ENCODE measurements at regions not wholly inside any gene's neighbourhood (a gene's known extent, or its start where the extent isn't known, plus 50 kb on each side); places are given as distances from the start of the nearest gene placed in this dataset.

DNA sequence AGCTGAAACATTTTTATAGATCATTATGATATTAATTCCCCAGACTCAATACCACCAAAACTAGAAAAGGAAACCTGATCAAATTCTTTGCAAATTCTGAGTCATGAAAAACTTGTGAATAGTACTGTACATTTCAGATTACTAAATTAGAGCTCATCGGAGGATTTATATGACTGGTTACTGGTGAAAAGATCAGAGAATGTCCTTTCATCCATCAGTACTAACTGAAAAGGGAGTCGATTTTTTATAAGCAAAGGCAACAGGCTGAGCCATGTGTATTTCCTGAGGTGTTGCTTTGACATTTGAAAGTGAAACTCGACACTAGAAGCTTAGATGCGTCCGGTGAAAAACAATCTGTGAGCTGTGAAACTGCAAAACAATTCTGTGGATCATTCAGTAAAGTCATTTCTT lies 155.7 kb downstream of the TNFSF18 start:
- Histone ChIP-seq H3K4me1 (ENCODE audit: insufficient read depth, low read length) (0 out of 2 replicates have a peak, but pooled peaks cover 2% of the 10 kb centered on the region), H3K9ac (ENCODE audit: low read depth, low read length) (no peak overlapping the region), H3K9me3 (ENCODE audit: insufficient read depth, low read depth, low read length) (no peaks in the 10 kb centered on the region), H3K4me3 (ENCODE audit: low read length) (no peak overlapping the region), H3K36me3 (ENCODE audit: insufficient read depth, low read length) (no peaks in the 10 kb centered on the region), H3K27ac (ENCODE audit: low read depth, low read length) (no peak overlapping the region), H3K27me3 (ENCODE audit: insufficient read depth, low read length) (no peaks in the 10 kb centered on the region)
- WGBS: 86% methylated on average over 5 of the region's 5 CpGs

DNA sequence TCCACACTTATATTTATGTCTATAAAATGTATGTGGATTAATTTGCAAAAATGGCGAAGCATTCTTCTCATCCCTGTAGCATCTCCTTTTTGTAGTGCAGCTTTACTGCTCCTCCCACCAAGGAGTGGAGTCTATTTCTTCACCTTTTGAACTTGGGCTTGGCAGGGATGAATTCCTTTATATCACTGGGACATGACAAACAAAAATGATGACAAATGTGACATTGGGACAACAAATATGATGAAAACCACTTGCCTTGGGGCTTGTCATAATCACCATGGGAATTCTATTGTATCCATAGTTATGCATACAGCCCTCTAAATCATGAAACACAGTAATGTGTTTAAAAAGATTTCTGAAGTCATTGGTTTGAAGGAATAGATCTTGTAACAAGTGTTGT lies 155.0 kb downstream of the TNFSF18 start:
- Histone ChIP-seq H3K4me3 (ENCODE audit: low read length) (no peak overlapping the region), H3K27ac (ENCODE audit: low read depth, low read length) (no peak overlapping the region), H3K9ac (ENCODE audit: low read depth, low read length) (no peak overlapping the region), H3K4me1 (ENCODE audit: insufficient read depth, low read length) (0 out of 2 replicates have a peak, but pooled peaks cover 2% of the 10 kb centered on the region), H3K36me3 (ENCODE audit: insufficient read depth, low read length) (no peaks in the 10 kb centered on the region), H3K9me3 (ENCODE audit: insufficient read depth, low read depth, low read length) (no peaks in the 10 kb centered on the region), H3K27me3 (ENCODE audit: insufficient read depth, low read length) (no peaks in the 10 kb centered on the region)
- no CpG with 5 or more reads among the region's 1 CpG for whole genome bisulfite sequencing

DNA sequence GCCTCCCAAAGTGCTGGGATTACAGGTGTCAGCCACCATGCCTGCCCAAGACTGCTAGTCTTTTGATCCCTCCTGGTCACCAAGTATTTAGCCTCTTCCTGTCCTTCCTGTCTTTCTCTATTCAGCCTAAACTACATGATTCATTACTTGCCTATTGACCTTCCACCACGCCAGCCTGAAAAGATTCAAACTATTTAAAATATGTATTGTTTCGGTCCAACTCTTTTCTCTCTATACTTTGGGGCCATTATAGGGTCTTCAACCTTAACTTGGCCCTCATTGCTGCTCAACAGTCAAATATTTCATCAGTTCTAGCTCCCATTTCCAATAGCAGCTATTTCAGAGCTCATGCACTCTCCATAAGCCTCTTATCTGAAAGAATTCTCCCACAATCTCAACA lies 153.0 kb downstream of the TNFSF18 start:
- Histone ChIP-seq H3K4me3 (ENCODE audit: low read length) (no peak overlapping the region), H3K4me1 (ENCODE audit: insufficient read depth, low read length) (0 out of 2 replicates have a peak, but pooled peaks cover 2% of the 10 kb centered on the region), H3K9me3 (ENCODE audit: insufficient read depth, low read depth, low read length) (no peaks in the 10 kb centered on the region), H3K36me3 (ENCODE audit: insufficient read depth, low read length) (no peaks in the 10 kb centered on the region), H3K9ac (ENCODE audit: low read depth, low read length) (no peak overlapping the region), H3K27me3 (ENCODE audit: insufficient read depth, low read length) (no peaks in the 10 kb centered on the region), H3K27ac (ENCODE audit: low read depth, low read length) (no peak overlapping the region)
- WGBS: 96% methylated on average over 2 of the region's 2 CpGs

DNA sequence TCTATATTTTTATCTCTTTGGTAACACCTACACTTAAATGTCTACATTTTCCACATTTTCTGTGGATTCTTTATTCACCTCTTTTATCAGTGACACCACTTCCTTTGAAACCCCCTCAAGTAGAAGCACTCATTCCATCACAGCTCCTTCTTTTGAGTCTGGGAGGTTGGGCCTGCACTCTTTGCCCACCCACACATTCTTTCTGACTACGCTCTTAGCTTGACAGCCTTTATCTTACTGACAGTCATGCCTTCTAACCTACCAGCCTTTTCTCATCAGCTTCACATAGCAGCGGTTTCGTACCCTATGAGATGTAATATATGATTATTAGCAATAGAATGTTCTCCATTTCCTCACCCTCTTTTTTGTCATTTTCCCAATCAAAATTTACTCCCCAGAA lies 151.9 kb downstream of the TNFSF18 start:
- H3K9ac ChIP-seq (ENCODE audit: low read depth, low read length): no peak overlapping the region
- H3K27me3 ChIP-seq (ENCODE audit: insufficient read depth, low read length): no peaks in the 10 kb centered on the region
- H3K27ac ChIP-seq (ENCODE audit: low read depth, low read length): no peak overlapping the region
- 87% methylated on average over 1 of the region's 3 CpGs for WGBS
- H3K4me3 ChIP-seq (ENCODE audit: low read length): no peak overlapping the region
- H3K9me3 ChIP-seq (ENCODE audit: insufficient read depth, low read depth, low read length): no peaks in the 10 kb centered on the region
- no peaks in the 10 kb centered on the region for H3K36me3 ChIP-seq (ENCODE audit: insufficient read depth, low read length)
- H3K4me1 ChIP-seq (ENCODE audit: insufficient read depth, low read length): 0 out of 2 replicates have a peak, but pooled peaks cover 2% of the 10 kb centered on the region

DNA sequence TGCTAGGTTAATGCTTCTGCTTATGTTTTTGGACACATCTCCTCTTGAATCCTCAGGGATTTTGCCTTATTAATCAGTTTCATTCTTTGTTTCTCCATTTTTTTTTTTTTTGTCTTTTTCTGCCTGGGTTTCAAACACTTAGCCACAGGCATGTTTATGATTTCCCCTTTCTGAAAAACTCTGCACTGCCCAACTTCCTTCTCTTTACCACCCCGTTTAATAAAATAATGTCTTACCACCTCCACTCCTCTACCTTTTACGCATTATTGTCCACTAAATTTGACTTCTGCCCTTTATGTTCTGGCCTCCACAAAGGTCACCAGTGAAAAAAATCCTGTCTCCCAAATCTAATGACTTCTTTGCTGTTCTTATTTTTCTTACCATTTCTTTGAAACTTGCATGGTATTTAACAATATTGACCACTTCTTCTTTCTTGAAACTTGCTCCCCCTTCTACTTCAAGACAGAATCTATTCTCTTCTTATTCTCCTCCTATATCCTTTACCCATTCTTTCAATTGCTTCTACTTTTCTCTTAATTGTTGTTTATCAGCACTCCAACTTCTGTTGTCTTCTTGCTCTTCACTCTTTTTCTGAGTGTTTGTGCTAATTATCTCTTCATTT lies 150.3 kb downstream of the TNFSF18 start:
- no peaks in the 10 kb centered on the region for H3K9me3 ChIP-seq (ENCODE audit: insufficient read depth, low read depth, low read length)
- no peaks in the 10 kb centered on the region for H3K27me3 ChIP-seq (ENCODE audit: insufficient read depth, low read length)
- no peak overlapping the region for H3K4me3 ChIP-seq (ENCODE audit: low read length)
- 94% methylated on average over 2 of the region's 2 CpGs for WGBS
- H3K27ac ChIP-seq (ENCODE audit: low read depth, low read length): no peak overlapping the region
- no peaks in the 10 kb centered on the region for H3K36me3 ChIP-seq (ENCODE audit: insufficient read depth, low read length)
- H3K4me1 ChIP-seq (ENCODE audit: insufficient read depth, low read length): no peaks in the 10 kb centered on the region
- H3K9ac ChIP-seq (ENCODE audit: low read depth, low read length): no peak overlapping the region

DNA sequence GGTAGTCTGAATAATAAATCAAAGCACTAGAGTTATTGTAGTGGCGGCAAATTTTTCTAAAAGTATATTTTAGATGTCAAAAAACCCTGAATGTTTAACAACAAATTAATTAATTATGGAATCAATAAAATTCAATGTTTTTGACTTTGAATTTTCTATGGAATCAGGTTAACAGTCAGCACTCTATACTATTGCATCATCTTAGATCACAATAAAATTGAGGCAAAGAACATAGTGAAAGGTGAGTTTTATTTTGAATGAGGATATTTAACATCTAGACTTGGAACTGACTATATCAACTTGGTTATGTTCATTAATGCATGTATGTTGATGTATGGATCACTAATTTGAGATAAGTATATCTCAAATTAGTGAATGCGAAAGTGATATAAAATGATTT lies 148.5 kb downstream of the TNFSF18 start:
- H3K4me1 ChIP-seq (ENCODE audit: insufficient read depth, low read length): no peaks in the 10 kb centered on the region
- H3K27me3 ChIP-seq (ENCODE audit: insufficient read depth, low read length): no peaks in the 10 kb centered on the region
- no peaks in the 10 kb centered on the region for H3K36me3 ChIP-seq (ENCODE audit: insufficient read depth, low read length)
- no peak overlapping the region for H3K4me3 ChIP-seq (ENCODE audit: low read length)
- no peaks in the 10 kb centered on the region for H3K9me3 ChIP-seq (ENCODE audit: insufficient read depth, low read depth, low read length)
- no peak overlapping the region for H3K27ac ChIP-seq (ENCODE audit: low read depth, low read length)
- WGBS: 100% methylated on average over 1 of the region's 2 CpGs
- no peak overlapping the region for H3K9ac ChIP-seq (ENCODE audit: low read depth, low read length)

DNA sequence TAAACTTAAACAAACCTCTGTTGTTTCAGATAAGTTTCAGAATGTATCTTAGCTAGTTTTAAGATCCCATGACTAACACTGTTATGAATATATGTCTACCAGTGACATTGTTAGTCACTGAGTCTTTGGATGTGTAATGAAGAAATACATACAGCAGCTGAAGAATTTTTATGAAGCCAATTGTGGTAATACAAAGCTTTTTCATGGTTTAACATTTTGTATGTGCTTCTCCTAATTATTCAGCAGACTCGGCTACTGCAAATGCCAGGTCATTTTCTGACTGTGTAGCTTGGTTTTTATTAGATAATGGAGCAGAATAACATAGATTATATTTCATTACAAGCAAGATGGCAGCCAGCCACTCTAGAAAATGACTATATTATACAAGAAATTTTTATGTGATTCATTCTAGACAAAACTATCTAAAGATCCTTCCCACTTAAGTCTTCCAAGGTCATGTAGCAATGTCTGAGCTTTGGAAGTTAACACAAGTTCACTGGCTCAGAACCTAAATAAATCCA lies 147.8 kb downstream of the TNFSF18 start:
- 86% methylated on average over 1 of the region's 1 CpG for WGBS
- no peaks in the 10 kb centered on the region for H3K36me3 ChIP-seq (ENCODE audit: insufficient read depth, low read length)
- no peak overlapping the region for H3K9ac ChIP-seq (ENCODE audit: low read depth, low read length)
- no peaks in the 10 kb centered on the region for H3K27me3 ChIP-seq (ENCODE audit: insufficient read depth, low read length)
- 0 out of 2 replicates have a peak, but pooled peaks cover 4% of the 10 kb centered on the region for H3K9me3 ChIP-seq (ENCODE audit: insufficient read depth, low read depth, low read length)
- no peaks in the 10 kb centered on the region for H3K4me1 ChIP-seq (ENCODE audit: insufficient read depth, low read length)
- no peak overlapping the region for H3K4me3 ChIP-seq (ENCODE audit: low read length)
- no peak overlapping the region for H3K27ac ChIP-seq (ENCODE audit: low read depth, low read length)

DNA sequence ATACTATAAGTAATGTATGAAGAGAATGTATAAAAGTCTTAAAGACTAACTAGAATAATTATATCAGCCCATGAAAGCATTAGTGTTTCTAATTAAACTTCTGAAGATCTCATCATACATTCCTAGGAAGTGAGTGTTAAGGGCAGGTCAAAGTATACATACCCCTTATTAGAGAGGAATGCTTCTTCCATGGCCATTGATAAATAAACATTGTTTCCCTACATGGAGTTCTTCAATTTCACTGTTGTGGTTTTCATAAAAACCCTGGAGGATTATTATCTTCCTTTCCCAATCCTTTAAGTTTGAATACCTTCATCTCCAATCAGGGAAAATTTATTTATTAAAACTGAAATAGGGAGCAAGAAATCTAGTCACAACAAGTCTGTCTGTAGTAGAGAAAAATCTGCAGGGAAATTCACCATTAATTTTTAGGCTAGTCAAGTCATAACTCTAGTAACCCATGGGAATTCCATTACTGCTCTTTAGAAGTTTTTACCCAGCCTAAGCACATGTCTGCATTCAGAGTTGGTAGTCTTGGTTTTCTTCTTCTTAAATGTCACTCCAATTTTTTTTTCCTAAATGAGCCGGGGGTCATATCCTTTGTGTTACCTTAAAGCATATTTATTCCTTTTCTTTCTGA lies 147.0 kb downstream of the TNFSF18 start:
- Histone ChIP-seq H3K9ac (ENCODE audit: low read depth, low read length) (no peak overlapping the region), H3K9me3 (ENCODE audit: insufficient read depth, low read depth, low read length) (0 out of 2 replicates have a peak, but pooled peaks cover 5% of the 10 kb centered on the region), H3K36me3 (ENCODE audit: insufficient read depth, low read length) (no peaks in the 10 kb centered on the region), H3K27ac (ENCODE audit: low read depth, low read length) (no peak overlapping the region), H3K4me1 (ENCODE audit: insufficient read depth, low read length) (no peaks in the 10 kb centered on the region), H3K27me3 (ENCODE audit: insufficient read depth, low read length) (no peaks in the 10 kb centered on the region), H3K4me3 (ENCODE audit: low read length) (no peak overlapping the region)
- WGBS: no CpG with 5 or more reads among the region's 1 CpG

DNA sequence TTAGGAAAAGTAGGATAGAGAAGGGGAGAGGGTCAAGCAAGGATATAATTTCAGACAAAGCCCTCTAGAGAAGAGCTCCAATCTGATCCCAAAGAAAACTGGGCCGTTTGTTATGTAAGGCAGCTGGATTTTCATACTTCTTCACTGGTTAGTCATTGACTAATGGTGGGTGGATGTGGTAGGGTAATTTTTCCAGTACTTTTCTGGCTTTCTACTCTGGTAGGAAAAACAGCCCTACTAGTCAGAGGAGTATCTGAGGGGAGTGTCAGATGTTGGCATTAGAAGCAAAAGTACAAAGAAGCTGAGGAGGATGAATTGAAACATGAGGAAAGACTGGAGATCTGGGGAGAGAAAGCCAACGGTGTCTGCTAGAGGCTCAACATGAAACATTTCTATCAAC lies 145.3 kb downstream of the TNFSF18 start:
- H3K27ac ChIP-seq (ENCODE audit: low read depth, low read length): no peak overlapping the region
- H3K27me3 ChIP-seq (ENCODE audit: insufficient read depth, low read length): no peaks in the 10 kb centered on the region
- H3K9me3 ChIP-seq (ENCODE audit: insufficient read depth, low read depth, low read length): 0 out of 2 replicates have a peak, but pooled peaks cover 5% of the 10 kb centered on the region
- WGBS: 81% methylated on average over 2 of the region's 2 CpGs
- H3K4me3 ChIP-seq (ENCODE audit: low read length): no peak overlapping the region
- H3K36me3 ChIP-seq (ENCODE audit: insufficient read depth, low read length): no peaks in the 10 kb centered on the region
- no peak overlapping the region for H3K9ac ChIP-seq (ENCODE audit: low read depth, low read length)
- no peaks in the 10 kb centered on the region for H3K4me1 ChIP-seq (ENCODE audit: insufficient read depth, low read length)

DNA sequence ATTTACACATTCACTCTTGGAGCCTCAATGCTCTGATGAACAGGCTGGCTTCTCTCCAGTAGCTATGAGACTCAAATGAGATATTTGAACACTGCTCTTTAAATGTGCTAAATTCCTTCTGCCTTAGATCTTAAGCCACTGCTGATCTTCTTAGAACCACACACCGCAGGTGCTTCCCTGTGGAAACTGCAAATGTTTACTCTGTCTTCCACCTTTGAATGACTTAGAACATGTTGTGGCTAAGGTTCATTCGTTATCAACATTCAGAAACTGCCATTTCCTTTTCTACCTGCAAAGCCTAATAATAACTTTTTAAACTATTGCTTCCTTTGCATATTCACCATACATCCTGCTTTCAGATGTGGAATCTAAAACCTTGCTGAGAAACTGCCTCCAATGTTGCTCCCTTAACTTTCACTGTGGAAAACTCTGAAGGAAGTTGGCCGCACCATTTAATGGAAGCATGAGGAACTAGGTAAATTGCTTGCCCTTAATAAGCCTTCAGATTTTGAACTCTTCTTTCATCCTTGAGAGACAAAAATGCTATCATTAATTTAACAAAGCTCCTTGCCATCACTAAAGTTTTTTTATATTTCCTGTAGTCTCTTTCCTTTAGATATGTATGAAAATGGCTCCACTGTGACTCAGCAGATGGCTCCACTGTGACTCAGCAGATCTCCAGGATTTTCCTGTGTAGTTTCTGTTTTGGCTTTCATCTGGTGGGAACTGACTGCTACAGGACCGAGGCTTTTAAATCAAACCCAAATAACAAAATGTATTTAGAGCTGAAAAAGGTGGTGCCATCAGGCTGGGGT lies 143.8 kb downstream of the TNFSF18 start:
- no peaks in the 10 kb centered on the region for H3K36me3 ChIP-seq (ENCODE audit: insufficient read depth, low read length)
- no peak overlapping the region for H3K4me3 ChIP-seq (ENCODE audit: low read length)
- no peaks in the 10 kb centered on the region for H3K27me3 ChIP-seq (ENCODE audit: insufficient read depth, low read length)
- no peaks in the 10 kb centered on the region for H3K4me1 ChIP-seq (ENCODE audit: insufficient read depth, low read length)
- H3K27ac ChIP-seq (ENCODE audit: low read depth, low read length): peak overlapping the region; percentile 53; the same call in 1 of the 2 replicates
- 87% methylated on average over 3 of the region's 4 CpGs for WGBS
- H3K9me3 ChIP-seq (ENCODE audit: insufficient read depth, low read depth, low read length): peaks cover 12% of the 10 kb centered on the region; the same call in 1 of the 2 replicates
- H3K9ac ChIP-seq (ENCODE audit: low read depth, low read length): no peak overlapping the region

DNA sequence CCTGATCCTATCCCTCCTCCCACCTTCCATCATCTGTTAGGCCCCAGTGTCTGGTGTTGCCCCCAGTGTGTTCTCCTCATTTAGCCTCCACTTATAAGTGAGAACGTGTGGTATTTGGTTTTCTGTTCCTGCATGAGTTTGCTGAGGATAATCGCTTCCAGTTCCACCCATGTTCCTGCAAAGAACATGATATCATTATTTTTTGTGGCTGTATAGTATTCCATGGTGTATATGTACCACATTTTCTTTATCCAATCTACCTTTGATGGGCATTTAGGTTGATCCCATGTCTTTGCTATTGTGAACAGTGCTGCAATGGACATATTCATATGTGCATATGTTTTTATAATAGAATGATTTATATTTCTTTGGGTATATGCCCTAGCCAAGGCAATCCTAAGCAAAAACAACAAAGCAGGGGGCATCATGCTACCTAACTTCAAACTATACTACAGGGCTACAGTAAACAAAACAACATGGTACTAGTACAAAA lies 142.9 kb downstream of the TNFSF18 start:
- no peak overlapping the region for H3K9ac ChIP-seq (ENCODE audit: low read depth, low read length)
- H3K4me1 ChIP-seq (ENCODE audit: insufficient read depth, low read length): no peaks in the 10 kb centered on the region

More for the DNA sequence above, 142.9 kb downstream of the TNFSF18 start:
- no peaks in the 10 kb centered on the region for H3K27me3 ChIP-seq (ENCODE audit: insufficient read depth, low read length)
- H3K4me3 ChIP-seq (ENCODE audit: low read length): no peak overlapping the region
- WGBS: 100% methylated on average over 2 of the region's 2 CpGs
- no peaks in the 10 kb centered on the region for H3K36me3 ChIP-seq (ENCODE audit: insufficient read depth, low read length)
- H3K27ac ChIP-seq (ENCODE audit: low read depth, low read length): no peak overlapping the region
- H3K9me3 ChIP-seq (ENCODE audit: insufficient read depth, low read depth, low read length): peaks cover 21% of the 10 kb centered on the region
